ENCODE measurements at regions not wholly inside any gene's neighbourhood (a gene's known extent, or its start where the extent isn't known, plus 50 kb on each side); places are given as distances from the start of the nearest gene placed in this dataset.

DNA sequence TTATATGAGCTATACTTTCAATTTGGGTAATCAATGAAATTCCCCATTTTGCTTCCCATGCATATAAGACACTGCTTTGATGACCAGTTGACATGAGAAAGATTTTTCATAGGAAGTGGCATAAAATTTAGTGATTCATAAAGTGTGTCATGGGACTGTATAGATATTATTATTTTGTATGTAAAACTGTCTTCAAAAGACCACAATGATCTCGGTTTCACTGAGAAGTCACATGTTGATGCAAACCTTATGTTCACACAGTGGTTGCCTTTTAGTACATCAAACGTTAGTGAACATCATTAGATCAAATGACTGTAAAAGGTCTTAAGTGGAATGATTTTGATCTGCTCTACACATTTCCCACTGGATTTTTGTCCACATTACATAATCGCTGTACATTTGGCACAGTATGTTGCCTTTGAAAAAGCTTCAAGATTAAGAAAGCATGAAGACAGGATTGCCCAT is 349.2 kb upstream of the MEF2C start:
- Mint-ChIP-seq H3K9me3 (ENCODE audit: unreplicated experiment) (no peaks in the 10 kb centered on the region), H3K36me3 (ENCODE audit: low read depth, unreplicated experiment) (no peaks in the 10 kb centered on the region), H3K4me3 (ENCODE audit: unreplicated experiment) (no peak overlapping the region), H3K27me3 (ENCODE audit: low read depth, unreplicated experiment) (no peaks in the 10 kb centered on the region), H3K4me1 (ENCODE audit: low read depth, unreplicated experiment) (no peaks in the 10 kb centered on the region), H3K27ac (ENCODE audit: unreplicated experiment) (no peak overlapping the region)
- Histone ChIP-seq H2AFZ (ENCODE audit: low read depth, low read length) (no peak overlapping the region), H3K9me3 (ENCODE audit: insufficient read depth, low read depth, low read length) (no peaks in the 10 kb centered on the region), H3K9ac (ENCODE audit: low read length) (no peak overlapping the region), H3K4me2 (ENCODE audit: low read length) (no peak overlapping the region), H3K4me1 (ENCODE audit: insufficient read depth, low read length) (no peaks in the 10 kb centered on the region), H3K36me3 (ENCODE audit: insufficient read depth, low read length) (no peaks in the 10 kb centered on the region), H4K20me1 (ENCODE audit: insufficient read depth, low read length) (no peaks in the 10 kb centered on the region), H3K27ac (ENCODE audit: low read depth, low read length) (no peak overlapping the region), H3K27me3 (ENCODE audit: insufficient read depth, low read length) (no peaks in the 10 kb centered on the region), H3K4me3 (ENCODE audit: insufficient read depth, low read depth, low read length) (no peak overlapping the region), H3K79me2 (ENCODE audit: insufficient read depth, low read length) (no peaks in the 10 kb centered on the region)
- FAIRE-seq = no peak
- no peak for TF ChIP-seq EZH2 (IDR thresholded peaks at IDR 0.05; ENCODE audit: insufficient read depth, low read length)
- TF ChIP-seq, protein P1, sequence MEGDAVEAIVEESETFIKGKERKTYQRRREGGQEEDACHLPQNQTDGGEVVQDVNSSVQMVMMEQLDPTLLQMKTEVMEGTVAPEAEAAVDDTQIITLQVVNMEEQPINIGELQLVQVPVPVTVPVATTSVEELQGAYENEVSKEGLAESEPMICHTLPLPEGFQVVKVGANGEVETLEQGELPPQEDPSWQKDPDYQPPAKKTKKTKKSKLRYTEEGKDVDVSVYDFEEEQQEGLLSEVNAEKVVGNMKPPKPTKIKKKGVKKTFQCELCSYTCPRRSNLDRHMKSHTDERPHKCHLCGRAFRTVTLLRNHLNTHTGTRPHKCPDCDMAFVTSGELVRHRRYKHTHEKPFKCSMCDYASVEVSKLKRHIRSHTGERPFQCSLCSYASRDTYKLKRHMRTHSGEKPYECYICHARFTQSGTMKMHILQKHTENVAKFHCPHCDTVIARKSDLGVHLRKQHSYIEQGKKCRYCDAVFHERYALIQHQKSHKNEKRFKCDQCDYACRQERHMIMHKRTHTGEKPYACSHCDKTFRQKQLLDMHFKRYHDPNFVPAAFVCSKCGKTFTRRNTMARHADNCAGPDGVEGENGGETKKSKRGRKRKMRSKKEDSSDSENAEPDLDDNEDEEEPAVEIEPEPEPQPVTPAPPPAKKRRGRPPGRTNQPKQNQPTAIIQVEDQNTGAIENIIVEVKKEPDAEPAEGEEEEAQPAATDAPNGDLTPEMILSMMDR (IDR thresholded peaks at IDR 0.05; ENCODE audit: insufficient read depth, low read depth, low read length) = no peak
- no peak for DNase-seq (ENCODE audit: low read depth)

DNA sequence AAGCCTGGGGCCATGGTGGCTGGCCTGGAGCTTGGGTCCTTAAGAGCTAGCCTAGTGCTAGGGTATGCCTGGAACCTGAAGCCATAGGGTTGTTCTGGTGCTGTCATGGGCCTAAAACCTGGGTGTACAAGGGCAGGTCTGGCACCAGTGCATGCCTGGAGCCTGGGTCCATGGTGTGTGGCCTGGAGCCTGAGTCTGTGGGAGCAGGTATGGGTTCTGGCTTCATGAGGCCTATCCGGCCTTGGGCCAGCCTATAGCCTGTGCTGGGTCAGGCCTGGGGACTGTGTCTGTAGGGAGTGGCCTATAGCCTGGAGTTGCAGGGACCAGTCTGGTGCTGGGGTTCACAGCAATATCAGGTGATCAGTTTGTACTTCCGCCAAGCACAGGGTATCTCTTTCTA is 347.2 kb upstream of the MEF2C start:
- FAIRE-seq = no peak
- Histone ChIP-seq H3K9ac (ENCODE audit: low read length) (no peak overlapping the region), H3K4me3 (ENCODE audit: insufficient read depth, low read depth, low read length) (no peak overlapping the region), H3K79me2 (ENCODE audit: insufficient read depth, low read length) (no peaks in the 10 kb centered on the region), H3K27me3 (ENCODE audit: insufficient read depth, low read length) (no peaks in the 10 kb centered on the region), H4K20me1 (ENCODE audit: insufficient read depth, low read length) (no peaks in the 10 kb centered on the region), H2AFZ (ENCODE audit: low read depth, low read length) (no peak overlapping the region), H3K4me2 (ENCODE audit: low read length) (no peak overlapping the region), H3K36me3 (ENCODE audit: insufficient read depth, low read length) (no peaks in the 10 kb centered on the region), H3K9me3 (ENCODE audit: insufficient read depth, low read depth, low read length) (no peaks in the 10 kb centered on the region), H3K4me1 (ENCODE audit: insufficient read depth, low read length) (no peaks in the 10 kb centered on the region), H3K27ac (ENCODE audit: low read depth, low read length) (no peak overlapping the region)
- no peaks in the 10 kb centered on the region for H3K4me1 Mint-ChIP-seq (ENCODE audit: low read depth, unreplicated experiment)
- H3K9me3 Mint-ChIP-seq (ENCODE audit: unreplicated experiment) = no peaks in the 10 kb centered on the region
- no peak for DNase-seq (ENCODE audit: low read depth)
- H3K4me3 Mint-ChIP-seq (ENCODE audit: unreplicated experiment) = no peak overlapping the region
- H3K27me3 Mint-ChIP-seq (ENCODE audit: low read depth, unreplicated experiment) = no peaks in the 10 kb centered on the region
- H3K27ac Mint-ChIP-seq (ENCODE audit: unreplicated experiment) = no peak overlapping the region
- TF ChIP-seq, protein P1 (IDR thresholded peaks at IDR 0.05; ENCODE audit: insufficient read depth, low read depth, low read length) = no peak
- TF ChIP-seq EZH2 (IDR thresholded peaks at IDR 0.05; ENCODE audit: insufficient read depth, low read length) = no peak
- no peaks in the 10 kb centered on the region for H3K36me3 Mint-ChIP-seq (ENCODE audit: low read depth, unreplicated experiment)

DNA sequence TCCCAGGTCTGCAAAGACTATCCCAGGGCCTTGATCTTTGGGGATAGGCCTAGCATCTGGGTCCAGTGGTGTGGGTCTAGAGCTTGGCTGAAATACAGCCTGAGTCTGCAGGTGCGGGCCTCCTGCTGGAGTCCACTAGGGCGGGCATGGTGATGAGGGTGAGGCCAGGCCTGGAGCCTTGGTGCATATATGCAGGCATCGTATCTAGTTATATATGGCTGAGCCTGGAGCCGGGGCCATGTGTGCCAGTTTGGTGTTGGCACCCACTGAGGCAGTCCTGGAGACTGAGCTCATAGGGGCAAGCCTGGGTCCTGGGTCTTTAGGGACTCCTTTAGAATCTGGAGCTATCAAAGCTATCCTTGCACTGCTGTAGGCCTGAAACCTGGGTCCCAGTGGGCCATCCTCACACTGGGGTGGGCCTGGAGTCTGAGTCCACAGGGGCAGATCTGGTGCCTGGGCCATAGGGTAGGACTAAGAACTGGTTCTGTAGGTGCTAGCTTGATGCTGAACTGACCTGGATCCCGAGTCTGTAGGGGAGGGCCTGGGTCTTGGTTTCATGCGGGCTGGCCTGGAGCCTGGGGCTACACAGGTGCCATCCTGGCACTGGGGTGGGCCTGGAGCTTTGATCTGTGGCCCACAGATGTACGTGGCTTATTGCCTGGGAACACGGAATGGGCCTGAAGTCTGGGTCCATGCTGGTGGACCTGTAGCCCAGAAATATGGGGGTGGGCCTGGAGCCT is 346.5 kb upstream of the MEF2C start:
- TF ChIP-seq, protein P1 (IDR thresholded peaks at IDR 0.05; ENCODE audit: insufficient read depth, low read depth, low read length) = no peak
- TF ChIP-seq EZH2 (IDR thresholded peaks at IDR 0.05; ENCODE audit: insufficient read depth, low read length) = no peak
- Histone ChIP-seq H3K27ac (ENCODE audit: low read depth, low read length) (no peak overlapping the region), H3K4me2 (ENCODE audit: low read length) (no peak overlapping the region), H4K20me1 (ENCODE audit: insufficient read depth, low read length) (no peaks in the 10 kb centered on the region), H3K36me3 (ENCODE audit: insufficient read depth, low read length) (no peaks in the 10 kb centered on the region), H3K79me2 (ENCODE audit: insufficient read depth, low read length) (no peaks in the 10 kb centered on the region), H3K4me3 (ENCODE audit: insufficient read depth, low read depth, low read length) (no peak overlapping the region), H3K9me3 (ENCODE audit: insufficient read depth, low read depth, low read length) (no peaks in the 10 kb centered on the region), H2AFZ (ENCODE audit: low read depth, low read length) (no peak overlapping the region), H3K9ac (ENCODE audit: low read length) (no peak overlapping the region), H3K4me1 (ENCODE audit: insufficient read depth, low read length) (no peaks in the 10 kb centered on the region), H3K27me3 (ENCODE audit: insufficient read depth, low read length) (no peaks in the 10 kb centered on the region)
- FAIRE-seq (no peak), DNase-seq (ENCODE audit: low read depth) (no peak)
- Mint-ChIP-seq H3K4me1 (ENCODE audit: low read depth, unreplicated experiment) (no peaks in the 10 kb centered on the region), H3K4me3 (ENCODE audit: unreplicated experiment) (no peak overlapping the region), H3K27ac (ENCODE audit: unreplicated experiment) (no peak overlapping the region), H3K27me3 (ENCODE audit: low read depth, unreplicated experiment) (no peaks in the 10 kb centered on the region), H3K36me3 (ENCODE audit: low read depth, unreplicated experiment) (no peaks in the 10 kb centered on the region), H3K9me3 (ENCODE audit: unreplicated experiment) (no peaks in the 10 kb centered on the region)
